ENCODE measurements at regions not wholly inside any gene's neighbourhood (a gene's known extent, or its start where the extent isn't known, plus 50 kb on each side); places are given as distances from the start of the nearest gene placed in this dataset.

DNA sequence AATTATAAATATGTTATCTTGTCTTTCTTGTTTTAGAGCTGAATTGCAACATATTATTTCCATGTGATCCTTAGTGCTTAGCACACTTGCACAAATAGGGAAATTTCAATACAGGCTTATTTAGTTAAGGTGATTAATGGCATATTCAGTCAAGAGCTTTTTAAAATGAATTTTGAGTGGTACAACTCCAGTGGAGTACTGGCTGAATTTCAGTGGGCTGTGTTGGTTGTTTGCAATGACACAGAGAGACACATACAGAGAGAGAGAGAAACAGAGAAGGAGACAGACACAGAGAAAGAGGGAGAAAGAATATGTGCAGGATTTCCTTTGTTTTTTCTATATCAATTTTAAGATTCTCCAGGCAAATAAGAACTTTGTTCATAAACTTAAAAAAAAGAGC, 766.9 kb downstream of the DNAJB9 start:
- TF ChIP-seq, protein P1, sequence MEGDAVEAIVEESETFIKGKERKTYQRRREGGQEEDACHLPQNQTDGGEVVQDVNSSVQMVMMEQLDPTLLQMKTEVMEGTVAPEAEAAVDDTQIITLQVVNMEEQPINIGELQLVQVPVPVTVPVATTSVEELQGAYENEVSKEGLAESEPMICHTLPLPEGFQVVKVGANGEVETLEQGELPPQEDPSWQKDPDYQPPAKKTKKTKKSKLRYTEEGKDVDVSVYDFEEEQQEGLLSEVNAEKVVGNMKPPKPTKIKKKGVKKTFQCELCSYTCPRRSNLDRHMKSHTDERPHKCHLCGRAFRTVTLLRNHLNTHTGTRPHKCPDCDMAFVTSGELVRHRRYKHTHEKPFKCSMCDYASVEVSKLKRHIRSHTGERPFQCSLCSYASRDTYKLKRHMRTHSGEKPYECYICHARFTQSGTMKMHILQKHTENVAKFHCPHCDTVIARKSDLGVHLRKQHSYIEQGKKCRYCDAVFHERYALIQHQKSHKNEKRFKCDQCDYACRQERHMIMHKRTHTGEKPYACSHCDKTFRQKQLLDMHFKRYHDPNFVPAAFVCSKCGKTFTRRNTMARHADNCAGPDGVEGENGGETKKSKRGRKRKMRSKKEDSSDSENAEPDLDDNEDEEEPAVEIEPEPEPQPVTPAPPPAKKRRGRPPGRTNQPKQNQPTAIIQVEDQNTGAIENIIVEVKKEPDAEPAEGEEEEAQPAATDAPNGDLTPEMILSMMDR (IDR thresholded peaks at IDR 0.05; ENCODE audit: insufficient read depth, low read depth, low read length) = no peak
- DNase-seq (ENCODE audit: low read depth) = no peak
- H3K4me3 ChIP-seq (ENCODE audit: low read depth, low read length) = no peak overlapping the region

DNA sequence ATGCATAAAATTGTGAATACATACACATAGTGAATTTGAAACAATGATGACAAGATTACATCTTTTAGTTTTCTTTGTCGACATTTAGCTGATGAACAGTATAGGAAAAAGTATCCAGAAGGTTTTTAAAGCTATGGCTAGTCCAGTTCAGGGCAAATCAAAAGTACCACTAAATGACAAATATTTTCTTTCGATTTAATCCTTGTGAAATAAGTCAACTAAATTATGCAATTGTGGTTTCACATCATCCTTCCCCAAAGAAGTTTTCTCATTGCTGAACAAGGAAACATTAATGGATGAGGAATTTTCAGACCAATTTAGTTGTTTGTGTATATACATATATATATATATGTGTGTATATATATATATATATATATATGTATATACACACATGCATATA, 774.0 kb downstream of the DNAJB9 start:
- H3K4me3 ChIP-seq (ENCODE audit: low read depth, low read length) = no peak overlapping the region
- no peak for DNase-seq (ENCODE audit: low read depth)
- TF ChIP-seq, protein P1 (IDR thresholded peaks at IDR 0.05; ENCODE audit: insufficient read depth, low read depth, low read length) = no peak

DNA sequence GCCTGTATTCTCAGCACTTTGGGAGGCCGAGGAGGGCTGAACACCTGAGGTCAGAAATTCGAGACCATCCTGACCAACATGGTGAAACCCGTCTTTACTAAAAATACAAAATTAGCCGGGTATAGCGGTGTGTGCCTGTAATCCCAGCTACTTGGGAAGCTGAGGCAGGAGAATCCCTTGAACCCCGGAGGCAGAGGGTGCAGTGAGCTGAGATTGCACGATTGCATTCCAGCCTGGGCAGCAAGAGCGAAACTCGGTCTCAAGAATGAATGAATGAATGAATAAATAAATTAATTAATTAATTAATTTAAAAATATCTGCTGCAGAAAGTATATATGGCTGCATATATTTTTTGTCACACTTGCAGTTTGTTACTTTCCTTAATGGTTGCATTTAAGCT, 781.8 kb downstream of the DNAJB9 start:
- TF ChIP-seq, protein P1 (IDR thresholded peaks at IDR 0.05; ENCODE audit: insufficient read depth, low read depth, low read length) = no peak
- H3K4me3 ChIP-seq (ENCODE audit: low read depth, low read length) = no peak overlapping the region
- DNase-seq (ENCODE audit: low read depth) = no peak

DNA sequence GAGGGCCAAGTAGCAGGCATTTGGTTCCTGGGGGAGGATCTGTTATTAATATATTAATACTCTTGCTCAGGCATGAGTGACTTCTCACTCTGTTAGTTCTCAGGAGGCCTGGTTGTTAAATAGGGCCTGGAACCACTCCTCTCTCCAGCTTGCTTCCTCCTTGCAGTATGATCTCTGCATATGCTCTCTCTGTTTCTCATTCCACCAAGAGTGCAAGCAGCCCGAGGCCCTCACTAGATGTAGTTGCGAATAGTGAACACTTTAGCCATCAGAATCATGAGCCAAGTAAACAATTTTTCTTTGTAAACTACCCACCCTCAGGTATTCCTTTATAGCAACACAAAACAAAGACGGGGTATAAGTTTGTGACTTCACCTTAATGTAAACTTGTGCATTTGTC, 784.3 kb downstream of the DNAJB9 start:
- DNase-seq (ENCODE audit: low read depth) = no peak
- TF ChIP-seq, protein P1 (IDR thresholded peaks at IDR 0.05; ENCODE audit: insufficient read depth, low read depth, low read length) = no peak

DNA sequence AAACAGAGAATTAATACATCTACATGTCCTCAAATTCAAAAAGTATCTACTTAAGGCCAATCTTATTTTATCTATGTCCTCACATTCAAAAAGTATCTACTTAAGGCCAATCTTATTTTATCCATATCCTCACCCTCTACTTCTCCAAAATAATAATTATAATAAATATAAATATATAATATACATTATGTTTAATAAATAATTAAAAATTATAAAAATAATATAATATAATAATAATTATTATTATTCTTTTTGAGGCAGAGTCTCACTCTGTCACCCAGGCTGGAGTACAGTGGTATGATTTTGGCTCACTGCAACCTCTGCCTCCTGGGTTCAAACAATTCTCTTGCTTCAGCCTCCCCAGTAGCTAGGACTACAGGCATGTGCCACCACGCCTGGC, 784.9 kb downstream of the DNAJB9 start:
- TF ChIP-seq, protein P1 (IDR thresholded peaks at IDR 0.05; ENCODE audit: insufficient read depth, low read depth, low read length) = no peak
- H3K4me3 ChIP-seq (ENCODE audit: low read depth, low read length) = no peak overlapping the region
- DNase-seq (ENCODE audit: low read depth) = no peak

More for the DNA sequence above, 784.3 kb downstream of the DNAJB9 start:
- H3K4me3 ChIP-seq (ENCODE audit: low read depth, low read length) = no peak overlapping the region

DNA sequence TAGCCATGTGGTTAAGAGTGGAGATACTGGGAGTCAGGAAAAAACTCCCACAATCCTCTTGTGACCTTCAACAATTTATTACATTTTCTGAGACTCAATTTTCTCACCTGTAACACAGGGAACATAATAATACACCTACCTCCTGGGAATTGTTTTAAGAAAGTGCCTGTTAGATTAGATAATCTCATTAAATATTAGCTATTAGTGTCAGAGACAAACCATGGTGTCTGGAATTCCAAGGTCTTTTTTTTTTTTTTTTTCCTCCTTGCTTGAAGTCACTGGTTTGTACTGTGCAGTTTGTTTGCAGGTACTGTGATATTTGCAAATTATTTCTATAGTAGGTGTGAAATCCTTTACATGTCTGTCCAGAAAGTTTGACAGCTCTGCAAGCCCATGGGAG, 806.1 kb downstream of the DNAJB9 start:
- TF ChIP-seq, protein P1 (IDR thresholded peaks at IDR 0.05; ENCODE audit: insufficient read depth, low read depth, low read length) = no peak
- H3K4me3 ChIP-seq (ENCODE audit: low read depth, low read length) = no peak overlapping the region
- DNase-seq (ENCODE audit: low read depth) = no peak

DNA sequence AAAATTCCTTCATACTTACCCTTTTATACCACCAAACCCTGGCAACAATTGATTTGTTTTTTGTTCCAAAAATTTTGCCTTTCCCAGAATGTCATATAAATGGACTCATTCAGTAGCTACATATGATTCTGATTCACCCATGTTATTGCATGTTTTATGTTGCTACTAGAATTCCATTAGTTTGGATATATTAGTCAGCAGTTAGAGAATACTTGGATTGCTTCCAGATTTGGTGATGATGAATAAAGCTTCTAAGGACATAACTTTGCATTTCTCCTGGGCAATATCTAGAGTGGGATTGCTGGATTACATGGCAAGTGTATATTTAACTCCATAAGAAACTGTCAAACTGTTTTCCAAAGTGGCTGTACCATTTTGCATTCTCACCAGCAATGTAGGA, 806.9 kb downstream of the DNAJB9 start:
- no peak for DNase-seq (ENCODE audit: low read depth)
- TF ChIP-seq, protein P1 (IDR thresholded peaks at IDR 0.05; ENCODE audit: insufficient read depth, low read depth, low read length) = no peak
- no peak overlapping the region for H3K4me3 ChIP-seq (ENCODE audit: low read depth, low read length)
